GM18499 (cell line): ENCODE measurements at regions not wholly inside any gene's neighbourhood (a gene's known extent, or its start where the extent isn't known, plus 50 kb on each side); places are given as distances from the start of the nearest gene placed in this dataset.
"Not testable (repeated sequence)": the region's sequence is repeated elsewhere in the genome, so short reads cannot be mapped to it uniquely, and the experiment has no call there.

Source experiments
- ATAC-seq: cut with Tn5 transposase; IDR thresholded peaks from one replicate; pipeline ENCODE4 v1.9.1; 2021; ENCODE audit warnings: moderate number of reproducible peaks; ENCODE audit not compliant: insufficient read depth, unreplicated experiment

DNA sequence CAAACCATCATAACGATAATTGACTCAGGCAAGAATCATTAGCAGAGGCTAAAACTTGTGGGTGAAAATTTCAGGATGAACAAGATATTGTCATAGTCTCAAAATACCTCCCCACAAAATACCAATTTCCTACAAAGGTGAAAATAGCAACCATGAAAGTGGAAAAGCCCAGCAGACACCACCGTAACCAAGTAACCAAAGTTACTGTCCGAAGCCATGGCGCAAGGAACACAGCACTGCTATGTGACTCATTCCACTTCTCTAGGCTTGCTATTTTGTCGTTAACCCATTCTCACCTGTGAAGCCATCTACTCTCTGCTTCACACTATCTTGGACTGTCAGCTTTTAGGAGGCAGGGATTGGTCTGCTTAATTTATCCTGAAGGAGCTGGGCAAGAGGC lies 113.8 kb upstream of the CACUL1 start:
- ATAC-seq = no peak

GRCh38 chr10:118870467-118871243 lies 115.9 kb upstream of the CACUL1 start:
- no peak for ATAC-seq

GRCh38 chr10:118871244-118871865 lies 116.6 kb upstream of the CACUL1 start:
- no peak for ATAC-seq

DNA sequence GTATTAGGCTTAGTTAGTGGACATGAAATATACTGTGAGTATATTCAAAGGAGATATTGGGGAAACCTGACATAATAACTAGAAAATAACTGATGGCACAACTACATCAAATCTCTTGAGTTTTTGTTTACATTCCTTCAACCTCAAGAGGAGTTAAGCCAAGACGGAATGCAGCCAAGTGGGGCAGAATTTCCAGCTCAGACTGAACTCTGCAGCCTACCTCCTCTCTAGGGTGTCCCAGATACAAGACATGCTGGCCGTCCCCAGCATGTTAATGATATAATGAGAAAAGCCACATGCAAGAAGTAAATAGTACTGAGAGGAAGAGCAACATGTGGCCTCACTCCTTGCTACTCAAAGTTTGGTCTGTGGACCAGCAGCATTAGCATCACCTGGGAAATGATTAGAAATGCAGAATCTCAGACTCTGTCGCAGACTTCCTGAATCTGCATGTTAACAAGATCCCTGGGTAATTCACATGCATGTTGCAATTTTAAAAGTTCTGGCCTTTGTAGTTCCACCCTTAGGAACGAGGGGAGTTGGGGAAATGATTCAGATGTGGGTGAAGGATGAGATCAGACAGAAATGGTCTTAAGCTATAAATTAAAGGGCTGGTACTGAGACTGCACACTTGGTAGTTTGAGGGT lies 118.4 kb upstream of the CACUL1 start:
- no peak for ATAC-seq

DNA sequence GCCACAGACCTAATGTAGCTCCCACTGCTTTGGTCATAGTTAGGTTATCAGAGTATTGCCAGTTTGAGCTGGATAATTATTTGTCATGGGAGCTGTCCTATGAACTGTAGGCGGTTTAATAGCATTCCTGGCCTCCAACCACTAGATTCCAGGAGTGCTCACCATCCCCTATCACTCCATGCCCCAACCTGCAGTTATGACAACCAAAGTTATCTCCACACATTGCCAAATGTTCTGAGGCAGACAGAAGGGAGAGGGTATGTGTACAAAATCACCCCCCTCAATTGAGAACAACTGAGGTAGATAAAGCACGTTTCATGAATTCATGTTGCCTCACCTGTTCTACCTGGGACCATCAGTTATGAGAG lies 119.0 kb upstream of the CACUL1 start:
- no peak for ATAC-seq

DNA sequence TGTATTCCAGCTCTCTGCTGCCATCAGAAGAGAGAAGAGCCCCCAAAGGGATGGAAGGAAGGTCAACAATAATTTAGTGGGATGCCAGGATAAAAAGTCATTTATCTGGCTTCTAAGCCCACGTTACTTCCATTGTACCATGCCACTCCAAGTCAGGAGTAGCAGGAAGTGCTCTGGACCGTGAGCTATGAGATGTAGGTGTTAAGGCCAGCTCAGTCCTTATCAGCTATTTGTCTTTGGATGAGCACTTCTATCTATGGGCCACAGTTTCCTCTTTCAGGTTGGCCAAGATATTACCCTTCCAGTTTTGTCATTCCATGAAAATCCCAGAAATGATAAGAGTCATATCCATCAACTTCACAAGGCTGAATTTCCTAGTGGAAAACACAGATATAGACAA lies 119.4 kb upstream of the CACUL1 start:
- no peak for ATAC-seq

DNA sequence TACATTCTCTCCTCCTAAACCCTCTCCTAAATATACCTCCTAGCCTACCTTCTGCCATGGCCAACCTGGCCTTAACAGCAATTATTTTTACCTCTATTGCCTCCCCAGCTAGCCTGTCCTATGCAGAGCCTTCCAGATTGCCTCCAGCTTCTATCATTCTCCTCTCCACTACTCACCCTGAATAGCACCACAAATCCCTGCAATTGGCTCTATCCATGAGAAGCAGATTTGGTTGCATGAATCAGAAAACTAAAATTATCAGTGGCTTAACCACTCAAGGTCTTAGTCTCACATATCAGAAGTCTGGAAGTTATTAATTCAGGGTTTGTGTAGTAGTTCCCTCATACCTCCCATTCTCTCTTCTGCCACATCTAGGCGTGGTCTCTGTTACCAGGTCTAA lies 120.3 kb upstream of the CACUL1 start:
- no peak for ATAC-seq

- ATAC-seq = no peak
Observed at GRCh38 chr10:118882741-118883140, 128.0 kb upstream of the CACUL1 start.

DNA sequence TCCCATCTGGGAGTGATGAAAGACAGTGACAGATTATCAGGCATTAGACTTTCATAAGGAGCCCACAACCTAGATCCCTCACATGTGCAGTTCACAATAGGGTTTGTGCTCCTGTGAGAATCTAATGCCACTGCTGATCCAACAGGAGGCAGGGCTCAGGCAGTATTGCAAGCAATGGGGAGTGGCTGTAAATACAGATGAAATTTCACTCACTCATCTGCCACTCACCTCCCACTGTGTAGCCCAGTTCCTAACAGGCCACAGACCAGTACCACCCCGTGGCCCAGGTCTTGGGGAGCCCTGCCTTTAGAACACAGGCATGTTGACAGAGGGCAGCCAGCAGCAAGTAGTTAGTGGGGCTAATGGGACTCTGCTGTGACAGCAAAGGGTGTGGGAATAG lies 137.3 kb upstream of the NANOS1 start:
- no peak for ATAC-seq

DNA sequence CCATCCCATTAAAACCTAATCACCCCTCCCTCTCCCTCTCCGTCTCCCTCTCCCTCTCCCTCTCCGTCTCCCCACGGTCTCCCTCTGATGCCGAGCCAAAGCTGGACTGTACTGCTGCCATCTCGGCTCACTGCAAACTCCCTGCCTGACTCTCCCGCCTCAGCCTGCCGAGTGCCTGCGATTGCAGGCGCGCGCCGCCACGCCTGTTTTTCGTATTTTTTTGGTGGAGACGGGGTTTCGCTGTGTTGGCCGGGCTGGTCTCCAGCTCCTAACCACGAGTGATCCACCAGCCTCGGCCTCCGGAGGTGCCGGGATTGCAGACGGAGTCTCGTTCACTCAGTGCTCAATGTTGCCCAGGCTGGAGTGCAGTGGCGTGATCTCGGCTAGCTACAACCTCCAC lies 134.6 kb upstream of the NANOS1 start:
- not testable (repeated sequence) for ATAC-seq

DNA sequence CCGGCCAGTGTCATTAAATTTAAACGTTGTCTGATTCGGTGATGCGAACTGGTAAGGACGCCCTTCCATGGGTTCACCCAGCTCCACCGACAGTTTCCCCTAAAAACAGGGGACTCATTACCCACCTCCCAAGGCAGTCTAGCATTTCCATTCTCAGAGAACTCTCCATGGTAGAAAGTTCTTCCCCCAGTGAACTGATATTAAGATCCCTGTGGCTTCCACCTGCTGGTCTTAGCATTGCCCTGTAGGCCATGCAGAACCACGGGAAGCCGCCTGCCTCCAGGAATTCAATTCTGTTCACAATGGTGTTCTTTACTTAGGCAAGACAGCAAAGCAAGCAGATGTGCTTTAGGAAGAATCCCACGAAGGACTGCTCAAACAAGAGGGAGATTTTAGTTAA lies 128.9 kb upstream of the NANOS1 start:
- no peak for ATAC-seq

DNA sequence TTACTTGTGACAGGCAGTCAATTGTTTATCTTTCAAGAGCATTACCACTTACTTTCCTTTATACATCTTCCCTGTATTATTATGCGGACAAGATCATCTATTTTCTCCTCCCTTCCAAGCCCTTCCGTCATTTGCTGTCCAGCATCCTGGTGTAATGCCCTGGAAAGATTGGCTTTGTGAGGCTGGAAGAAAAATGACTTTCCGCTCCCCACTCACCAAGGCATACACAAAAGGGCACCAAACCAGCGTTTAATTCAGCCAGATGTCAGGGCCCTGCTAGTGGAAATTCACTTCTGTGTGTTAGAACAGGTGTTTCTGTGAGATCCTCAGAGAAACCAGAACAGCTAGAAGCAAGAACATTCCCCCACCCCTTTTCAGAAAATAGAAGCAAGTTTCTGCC lies 128.1 kb upstream of the NANOS1 start:
- no peak for ATAC-seq

DNA sequence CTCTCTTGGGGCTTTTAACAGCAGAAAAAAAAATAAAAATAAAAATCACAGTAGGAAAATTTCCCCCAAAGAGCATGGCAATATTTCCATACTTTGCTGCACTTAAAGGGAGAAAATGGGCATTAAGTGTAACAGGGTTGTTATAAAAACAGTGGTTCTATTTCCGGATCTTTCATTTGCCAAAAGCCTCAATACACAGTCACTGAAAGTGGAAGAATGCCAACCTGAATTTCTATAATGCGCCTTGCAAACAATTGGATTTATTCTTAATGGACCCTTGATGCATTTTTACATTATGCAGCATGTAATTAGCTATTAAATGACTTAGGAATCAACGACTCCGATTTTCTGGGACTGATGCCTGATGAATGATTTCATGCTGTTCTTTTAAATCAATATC lies 127.6 kb upstream of the NANOS1 start:
- ATAC-seq = no peak

DNA sequence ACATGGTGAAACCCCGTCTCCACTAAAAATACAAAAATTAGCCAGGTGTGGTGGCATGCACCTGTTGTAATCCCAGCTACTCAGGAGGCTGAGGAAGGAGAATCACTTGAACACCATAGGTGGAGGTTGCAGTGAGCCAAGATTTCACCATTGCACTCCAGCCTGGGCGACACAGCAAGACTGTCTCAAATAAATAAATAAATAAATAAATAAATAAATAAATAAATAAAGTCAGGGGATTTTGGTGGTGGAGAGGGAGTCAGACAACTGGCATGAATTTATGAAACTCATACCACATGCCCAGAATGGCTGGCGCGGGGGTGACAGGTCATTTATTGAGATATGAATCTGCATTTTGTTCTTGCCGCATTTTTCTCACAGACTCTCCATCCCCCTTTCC lies 126.9 kb upstream of the NANOS1 start:
- ATAC-seq = not testable (repeated sequence)

- ATAC-seq = no peak
Observed at GRCh38 chr10:118903251-118903650, 126.3 kb upstream of the NANOS1 start.

- ATAC-seq = no peak
Observed at GRCh38 chr10:118903691-118904090, 125.8 kb upstream of the NANOS1 start.

DNA sequence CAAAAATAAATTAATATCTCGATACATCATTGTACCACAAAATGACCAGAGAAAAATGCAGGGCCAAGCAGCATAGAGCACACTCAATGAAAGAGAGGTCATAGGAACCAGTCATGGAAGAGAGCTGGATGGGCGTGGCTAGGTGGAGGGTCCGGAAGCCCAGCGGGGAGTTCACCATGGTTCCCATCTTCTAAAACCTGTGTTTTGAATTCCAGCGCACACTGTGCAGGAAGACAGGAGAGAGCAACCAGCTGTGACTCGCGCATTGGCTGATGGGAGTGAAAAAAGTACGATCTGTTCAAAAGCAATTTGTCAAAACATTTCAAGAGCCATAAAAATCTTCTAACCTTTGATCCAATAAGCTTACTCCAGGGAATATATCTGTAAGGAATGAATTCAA lies 125.2 kb upstream of the NANOS1 start:
- no peak for ATAC-seq

DNA sequence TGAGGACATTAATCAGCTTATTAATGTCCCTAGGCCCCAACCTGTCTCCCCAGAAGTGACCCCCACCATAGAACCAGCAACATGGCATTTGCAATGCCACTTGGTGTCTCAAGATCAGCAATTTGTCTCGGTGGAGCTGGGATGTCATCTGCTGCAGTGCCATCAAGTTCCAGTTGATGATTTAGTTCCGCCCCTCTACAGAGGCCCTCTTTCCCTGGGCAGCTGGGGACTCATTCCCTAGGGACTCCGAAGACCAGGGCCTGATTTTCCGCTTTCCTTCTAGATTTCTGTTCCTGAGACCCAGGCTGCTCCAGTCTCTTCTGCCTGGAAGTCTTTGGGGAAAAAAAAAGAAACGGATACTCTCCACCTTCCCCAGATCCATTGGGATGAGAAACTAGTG lies 122.5 kb upstream of the NANOS1 start:
- ATAC-seq = no peak

DNA sequence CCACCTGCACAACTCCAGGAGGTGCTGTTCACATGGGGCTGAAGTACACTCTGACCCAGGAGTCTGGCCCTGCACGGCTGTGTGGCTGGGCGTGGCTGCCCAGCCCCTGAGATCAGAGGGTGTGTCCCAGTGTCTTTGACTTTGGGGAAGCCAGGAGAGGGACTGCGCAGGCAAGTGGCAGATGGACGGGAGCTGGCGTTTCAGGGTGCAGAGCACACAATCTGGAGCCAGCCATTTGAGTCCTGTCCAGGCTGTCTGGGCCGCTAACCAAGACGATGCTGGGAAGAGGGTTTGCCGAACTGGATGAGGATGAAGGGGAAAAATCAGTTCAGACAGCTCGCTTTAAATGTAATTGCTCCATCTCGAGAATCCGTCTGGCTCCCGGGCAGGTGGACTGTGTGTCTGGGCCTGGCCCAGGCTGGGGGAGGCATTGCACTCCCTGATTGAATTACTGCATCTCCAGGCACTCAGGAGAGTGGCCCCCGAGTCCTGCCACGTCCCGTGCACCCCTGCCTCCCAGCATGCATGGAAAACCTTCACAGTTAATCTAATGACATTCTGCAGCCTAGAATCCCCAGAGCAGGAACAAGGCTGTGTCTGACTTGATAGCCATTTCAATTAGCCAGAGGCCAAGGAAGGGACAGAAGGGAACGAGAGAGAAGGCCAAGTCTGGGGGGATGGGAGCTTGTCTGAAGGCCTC lies 120.8 kb upstream of the NANOS1 start:
- no peak for ATAC-seq

DNA sequence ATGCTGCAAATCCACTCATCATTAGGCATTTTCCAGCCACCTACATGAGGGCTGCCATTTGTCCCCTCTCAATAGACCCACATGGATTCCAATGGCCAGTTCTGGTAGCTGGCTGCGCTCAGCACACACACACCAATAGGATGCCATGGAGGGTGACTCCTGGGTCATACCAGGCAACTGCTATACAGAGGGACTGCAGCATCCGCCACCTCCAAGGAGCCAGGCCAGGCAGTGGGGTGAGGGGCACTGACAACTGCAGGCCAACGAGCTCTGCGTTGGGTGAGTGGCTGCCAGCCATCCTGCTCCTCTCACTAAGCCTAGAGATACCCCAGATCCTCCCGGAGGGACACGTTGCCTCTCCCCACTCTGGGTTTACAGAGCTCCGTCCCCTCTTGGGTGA lies 118.8 kb upstream of the NANOS1 start:
- no peak for ATAC-seq

DNA sequence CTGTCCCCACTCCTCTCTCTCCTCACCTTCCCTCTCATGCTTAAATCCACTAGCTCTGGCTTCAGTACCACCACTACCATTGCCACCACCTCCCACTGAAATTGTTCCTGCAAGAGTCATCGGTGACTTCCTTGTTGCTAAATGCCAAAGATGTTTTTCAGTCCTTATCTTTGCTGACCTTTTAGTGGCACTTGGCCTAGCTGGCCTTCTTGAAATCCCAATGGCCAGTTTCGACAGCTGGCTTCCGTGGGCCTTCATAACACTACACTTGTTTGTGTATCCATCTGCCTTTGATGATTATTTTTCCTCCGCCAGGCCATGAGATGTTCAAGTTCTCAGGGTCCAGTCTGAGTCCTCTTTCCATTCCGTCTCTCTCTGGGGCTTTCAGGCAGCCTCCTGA lies 118.2 kb upstream of the NANOS1 start:
- no peak for ATAC-seq
